ENCODE measurements at regions not wholly inside any gene's neighbourhood (a gene's known extent, or its start where the extent isn't known, plus 50 kb on each side); places are given as distances from the start of the nearest gene placed in this dataset.

DNA sequence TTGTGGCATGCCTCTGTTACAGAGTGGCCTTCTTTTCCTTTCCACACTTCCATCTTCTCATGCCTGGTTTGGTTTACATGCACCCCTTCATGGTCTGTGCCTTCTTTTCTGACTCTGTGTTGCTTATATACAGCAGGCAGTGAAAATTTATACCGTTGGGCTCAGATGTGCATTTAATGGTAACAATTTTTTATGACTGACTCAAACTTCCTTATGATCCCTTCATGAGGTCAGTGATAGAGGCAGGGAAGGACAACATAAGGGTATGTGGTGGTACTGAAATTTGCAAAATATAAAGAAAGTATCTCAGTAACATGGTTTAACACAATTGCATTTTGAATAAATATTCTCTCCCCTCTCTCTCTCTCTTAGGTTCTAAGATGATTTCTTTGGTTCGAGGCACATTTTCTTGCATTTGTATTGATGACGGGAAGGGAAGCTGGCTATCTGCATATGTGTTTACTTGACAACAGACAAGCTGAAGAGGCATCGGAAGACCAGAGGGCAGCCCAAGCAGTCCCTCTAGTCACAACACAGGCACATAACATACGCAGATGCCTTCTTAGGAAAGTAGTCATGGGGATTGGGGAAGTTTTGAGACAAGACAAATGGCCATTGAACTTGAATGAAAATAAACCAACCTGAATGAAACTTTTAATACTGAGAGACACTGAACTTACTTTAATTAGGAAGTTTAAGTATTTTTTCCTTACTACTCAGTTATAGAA, 163.3 kb upstream of the LEF1 start:
- DNase-seq (ENCODE audit: low spot score) = no peak
- TF ChIP-seq, protein P1, sequence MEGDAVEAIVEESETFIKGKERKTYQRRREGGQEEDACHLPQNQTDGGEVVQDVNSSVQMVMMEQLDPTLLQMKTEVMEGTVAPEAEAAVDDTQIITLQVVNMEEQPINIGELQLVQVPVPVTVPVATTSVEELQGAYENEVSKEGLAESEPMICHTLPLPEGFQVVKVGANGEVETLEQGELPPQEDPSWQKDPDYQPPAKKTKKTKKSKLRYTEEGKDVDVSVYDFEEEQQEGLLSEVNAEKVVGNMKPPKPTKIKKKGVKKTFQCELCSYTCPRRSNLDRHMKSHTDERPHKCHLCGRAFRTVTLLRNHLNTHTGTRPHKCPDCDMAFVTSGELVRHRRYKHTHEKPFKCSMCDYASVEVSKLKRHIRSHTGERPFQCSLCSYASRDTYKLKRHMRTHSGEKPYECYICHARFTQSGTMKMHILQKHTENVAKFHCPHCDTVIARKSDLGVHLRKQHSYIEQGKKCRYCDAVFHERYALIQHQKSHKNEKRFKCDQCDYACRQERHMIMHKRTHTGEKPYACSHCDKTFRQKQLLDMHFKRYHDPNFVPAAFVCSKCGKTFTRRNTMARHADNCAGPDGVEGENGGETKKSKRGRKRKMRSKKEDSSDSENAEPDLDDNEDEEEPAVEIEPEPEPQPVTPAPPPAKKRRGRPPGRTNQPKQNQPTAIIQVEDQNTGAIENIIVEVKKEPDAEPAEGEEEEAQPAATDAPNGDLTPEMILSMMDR (IDR thresholded peaks at IDR 0.05; ENCODE audit: unreplicated experiment) = no peak
- peaks cover 5% of the 10 kb centered on the region for H3K4me1 Mint-ChIP-seq (ENCODE audit: unreplicated experiment)
- H3K27ac Mint-ChIP-seq (ENCODE audit: unreplicated experiment) = no peak overlapping the region
- H3K36me3 Mint-ChIP-seq (ENCODE audit: low read depth, unreplicated experiment) = no peaks in the 10 kb centered on the region
- no peak overlapping the region for H3K4me3 Mint-ChIP-seq (ENCODE audit: unreplicated experiment)
- H3K27me3 Mint-ChIP-seq (ENCODE audit: unreplicated experiment) = no peaks in the 10 kb centered on the region
- no peaks in the 10 kb centered on the region for H3K9me3 Mint-ChIP-seq (ENCODE audit: unreplicated experiment)

DNA sequence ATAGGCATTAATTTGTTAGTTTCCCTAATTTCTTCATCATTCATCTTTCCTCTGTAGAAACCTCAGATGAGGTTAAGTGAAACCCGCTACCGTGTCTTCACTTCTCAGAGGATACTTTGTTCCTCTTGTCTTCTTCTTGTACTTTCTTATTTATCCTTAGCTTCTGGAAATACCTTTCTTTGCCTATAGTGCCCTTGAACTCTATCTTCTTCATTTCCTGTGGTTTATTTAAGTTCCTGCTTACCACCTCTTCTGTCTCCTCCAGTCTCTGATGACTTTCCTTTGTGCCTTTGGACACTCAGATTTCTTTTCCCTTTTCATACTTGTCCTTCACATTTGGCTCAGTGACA, 159.6 kb upstream of the LEF1 start:
- no peaks in the 10 kb centered on the region for H3K36me3 Mint-ChIP-seq (ENCODE audit: low read depth, unreplicated experiment)
- DNase-seq (ENCODE audit: low spot score) = no peak
- H3K4me3 Mint-ChIP-seq (ENCODE audit: unreplicated experiment) = no peak overlapping the region
- no peak overlapping the region for H3K27ac Mint-ChIP-seq (ENCODE audit: unreplicated experiment)
- H3K27me3 Mint-ChIP-seq (ENCODE audit: unreplicated experiment) = no peaks in the 10 kb centered on the region
- H3K4me1 Mint-ChIP-seq (ENCODE audit: unreplicated experiment) = peaks cover 5% of the 10 kb centered on the region
- TF ChIP-seq, protein P1 (IDR thresholded peaks at IDR 0.05; ENCODE audit: unreplicated experiment) = no peak
- H3K9me3 Mint-ChIP-seq (ENCODE audit: unreplicated experiment) = no peaks in the 10 kb centered on the region

DNA sequence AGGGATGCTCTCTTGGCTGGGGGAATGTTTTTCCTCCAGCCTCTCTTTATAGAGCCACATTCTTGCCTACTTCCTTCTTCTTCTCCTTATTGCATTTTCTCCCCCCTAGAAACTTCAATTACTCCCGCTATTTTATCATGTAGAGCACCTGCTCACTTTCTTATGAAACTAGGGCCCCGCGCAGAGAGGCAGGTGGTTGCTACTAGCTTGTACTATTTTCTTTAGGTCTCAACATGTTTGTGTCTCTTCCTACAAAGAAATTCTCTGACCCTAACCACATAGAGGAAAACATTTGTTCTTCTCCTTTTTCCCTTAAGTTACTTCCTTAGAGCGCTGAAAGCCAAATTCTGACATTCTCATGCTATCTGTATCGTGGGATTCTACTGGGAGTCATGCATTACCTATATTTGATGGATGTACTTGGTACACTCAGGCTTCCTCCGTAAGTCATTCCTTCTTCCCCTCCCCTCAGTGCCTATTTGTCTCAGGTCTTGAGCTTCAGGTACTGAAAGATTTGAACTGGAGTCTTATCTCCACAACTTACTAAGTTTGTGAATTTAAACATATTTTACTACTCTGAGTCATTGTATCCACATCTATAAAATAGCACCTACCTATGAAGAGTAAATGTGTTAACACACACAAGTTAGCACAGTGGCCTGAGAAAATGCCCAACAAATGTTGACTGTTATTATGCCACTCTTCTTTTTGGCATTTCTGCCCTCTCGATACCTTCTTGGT, 159.1 kb upstream of the LEF1 start:
- TF ChIP-seq, protein P1 (IDR thresholded peaks at IDR 0.05; ENCODE audit: unreplicated experiment) = no peak
- DNase-seq (ENCODE audit: low spot score) = no peak
- Mint-ChIP-seq H3K9me3 (ENCODE audit: unreplicated experiment) (no peaks in the 10 kb centered on the region), H3K27me3 (ENCODE audit: unreplicated experiment) (no peaks in the 10 kb centered on the region), H3K36me3 (ENCODE audit: low read depth, unreplicated experiment) (no peaks in the 10 kb centered on the region), H3K4me1 (ENCODE audit: unreplicated experiment) (peaks cover 5% of the 10 kb centered on the region), H3K27ac (ENCODE audit: unreplicated experiment) (no peak overlapping the region), H3K4me3 (ENCODE audit: unreplicated experiment) (no peak overlapping the region)

DNA sequence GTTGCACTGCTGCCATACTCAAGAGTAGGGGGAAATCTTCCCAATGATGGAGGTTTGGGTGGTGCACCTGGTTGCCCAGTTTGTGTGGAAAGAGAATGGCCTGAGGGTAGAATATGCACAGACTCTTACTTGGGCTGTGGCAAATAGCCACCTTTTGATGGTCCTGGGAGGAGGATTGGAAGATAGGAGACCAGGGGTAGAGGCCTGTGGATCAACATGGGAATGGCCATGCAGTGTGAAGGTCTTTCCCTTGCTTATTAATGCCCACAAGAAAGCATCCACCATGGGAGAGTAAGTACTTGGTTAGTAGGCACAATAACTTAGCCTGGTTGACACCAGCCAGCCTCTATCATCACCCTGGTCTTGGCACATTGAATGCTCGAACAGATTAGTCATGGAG, 156.8 kb upstream of the LEF1 start:
- Mint-ChIP-seq H3K27ac (ENCODE audit: unreplicated experiment) (no peak overlapping the region), H3K36me3 (ENCODE audit: low read depth, unreplicated experiment) (no peaks in the 10 kb centered on the region), H3K27me3 (ENCODE audit: unreplicated experiment) (no peaks in the 10 kb centered on the region), H3K4me1 (ENCODE audit: unreplicated experiment) (peaks cover 5% of the 10 kb centered on the region), H3K4me3 (ENCODE audit: unreplicated experiment) (no peak overlapping the region), H3K9me3 (ENCODE audit: unreplicated experiment) (no peaks in the 10 kb centered on the region)
- no peak for DNase-seq (ENCODE audit: low spot score)
- TF ChIP-seq, protein P1 (IDR thresholded peaks at IDR 0.05; ENCODE audit: unreplicated experiment) = no peak

DNA sequence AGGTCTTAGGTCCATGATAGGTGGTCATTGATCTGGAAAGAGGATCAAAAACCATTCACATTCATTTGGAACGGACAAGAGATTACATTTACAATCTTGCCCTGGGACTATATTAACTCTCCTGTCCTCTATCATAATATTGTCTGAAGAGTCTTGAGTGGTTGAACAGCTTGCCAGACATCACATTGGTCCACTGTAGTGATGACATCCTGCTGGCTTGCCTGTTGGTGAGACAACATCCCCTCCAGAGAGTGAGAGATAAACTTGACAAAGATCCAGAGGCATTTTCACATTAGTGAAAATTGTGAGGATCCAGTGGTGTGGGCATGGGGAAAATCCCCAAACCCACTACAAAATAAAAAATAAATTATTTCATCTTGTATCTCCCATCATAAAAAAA, 155.7 kb upstream of the LEF1 start:
- no peaks in the 10 kb centered on the region for H3K4me1 Mint-ChIP-seq (ENCODE audit: unreplicated experiment)
- TF ChIP-seq, protein P1 (IDR thresholded peaks at IDR 0.05; ENCODE audit: unreplicated experiment) = no peak
- no peaks in the 10 kb centered on the region for H3K27me3 Mint-ChIP-seq (ENCODE audit: unreplicated experiment)
- H3K9me3 Mint-ChIP-seq (ENCODE audit: unreplicated experiment) = no peaks in the 10 kb centered on the region
- H3K36me3 Mint-ChIP-seq (ENCODE audit: low read depth, unreplicated experiment) = no peaks in the 10 kb centered on the region
- H3K27ac Mint-ChIP-seq (ENCODE audit: unreplicated experiment) = no peak overlapping the region
- no peak overlapping the region for H3K4me3 Mint-ChIP-seq (ENCODE audit: unreplicated experiment)
- DNase-seq (ENCODE audit: low spot score) = no peak
